H9 (cell line): ENCODE measurements at regions not wholly inside any gene's neighbourhood (a gene's known extent, or its start where the extent isn't known, plus 50 kb on each side); places are given as distances from the start of the nearest gene placed in this dataset.

Source experiments
- DNase-seq: peaks from one replicate; pipeline ENCODE4 v3.0.0-alpha.2; 2017
- H2AFZ ChIP-seq: one replicate; pipeline ENCODE4 v1.6.1; 2013; ENCODE audit warnings: mild to moderate bottlenecking, low read length, control low read depth, moderate library complexity
- H2AK5ac ChIP-seq: 2 replicates; pipeline ENCODE4 v1.6.1; 2013; ENCODE audit warnings: low read length, control low read depth, mixed read lengths; ENCODE audit not compliant: insufficient read length
- H2BK120ac ChIP-seq: one replicate; pipeline ENCODE4 v1.6.1; 2013; ENCODE audit warnings: low read depth, mild to moderate bottlenecking, low read length, control low read depth, inconsistent platforms; ENCODE audit not compliant: poor library complexity, severe bottlenecking
- H2BK12ac ChIP-seq: 2 replicates; pipeline ENCODE4 v1.6.1; 2013; ENCODE audit warnings: low read length, control low read depth, mixed read lengths, low read depth; ENCODE audit not compliant: insufficient read length
- H2BK15ac ChIP-seq: 2 replicates; pipeline ENCODE4 v1.6.1; 2013; ENCODE audit warnings: low read depth, low read length, control low read depth
- H2BK20ac ChIP-seq: one replicate; pipeline ENCODE4 v1.6.1; 2013; ENCODE audit warnings: low read depth, mild to moderate bottlenecking, low read length, control low read depth, inconsistent platforms; ENCODE audit not compliant: poor library complexity, severe bottlenecking
- H2BK5ac ChIP-seq: 2 replicates; pipeline ENCODE4 v1.6.1; 2013; ENCODE audit warnings: low read length, control low read depth, mixed read lengths; ENCODE audit not compliant: insufficient read length
- H3K14ac ChIP-seq: 2 replicates; pipeline ENCODE4 v1.6.1; 2013; ENCODE audit warnings: low read length, control low read depth; ENCODE audit not compliant: insufficient read depth
- H3K18ac ChIP-seq: 2 replicates; pipeline ENCODE4 v1.6.1; 2013; ENCODE audit warnings: low read depth, mild to moderate bottlenecking, mixed read lengths, low read length, control low read depth; ENCODE audit not compliant: insufficient read length
- H3K23ac ChIP-seq: 2 replicates; pipeline ENCODE4 v1.6.1; 2013; ENCODE audit warnings: low read length, control low read depth, mixed read lengths, low read depth; ENCODE audit not compliant: insufficient read length
- H3K23me2 ChIP-seq: 2 replicates; pipeline ENCODE4 v1.6.1; 2013; ENCODE audit warnings: low read depth, mild to moderate bottlenecking, mixed read lengths, low read length, control low read depth; ENCODE audit not compliant: insufficient read length, poor library complexity, severe bottlenecking
- H3K27ac ChIP-seq: 2 replicates; pipeline ENCODE4 v1.5.1; 2013; ENCODE audit warnings: low read length, control low read depth, mixed read lengths, low read depth; ENCODE audit not compliant: insufficient read length
- H3K27me3 ChIP-seq: 2 replicates; pipeline ENCODE4 v1.6.1; 2013; ENCODE audit warnings: low read length, control low read depth, inconsistent platforms; ENCODE audit not compliant: insufficient read depth
- H3K4ac ChIP-seq: 2 replicates; pipeline ENCODE4 v1.6.1; 2013; ENCODE audit warnings: low read depth, mild to moderate bottlenecking, control low read depth, inconsistent platforms, low read length, moderate library complexity
- H3K4me1 ChIP-seq: 2 replicates; pipeline ENCODE4 v1.6.1; 2013; ENCODE audit warnings: low read length, control low read depth, inconsistent platforms; ENCODE audit not compliant: insufficient read depth
- H3K4me2 ChIP-seq: 2 replicates; pipeline ENCODE4 v1.6.1; 2013; ENCODE audit warnings: low read length, control low read depth, mixed read lengths; ENCODE audit not compliant: insufficient read length, insufficient read depth
- H3K56ac ChIP-seq: 2 replicates; pipeline ENCODE4 v1.6.1; 2013; ENCODE audit warnings: low read depth, mild to moderate bottlenecking, mixed read lengths, low read length, control low read depth; ENCODE audit not compliant: insufficient read length
- H3K79me1 ChIP-seq: 2 replicates; pipeline ENCODE4 v1.6.1; 2013; ENCODE audit warnings: low read depth, mild to moderate bottlenecking, moderate library complexity, low read length, control low read depth, inconsistent platforms; ENCODE audit not compliant: insufficient read depth, poor library complexity, severe bottlenecking
- H3K79me2 ChIP-seq: 2 replicates; pipeline ENCODE4 v1.6.1; 2013; ENCODE audit warnings: low read length, control low read depth, inconsistent platforms; ENCODE audit not compliant: insufficient read depth
- H3K9ac ChIP-seq: 2 replicates; pipeline ENCODE4 v1.6.1; 2013; ENCODE audit warnings: low read length, control low read depth, mixed read lengths; ENCODE audit not compliant: insufficient read length; ENCODE audit errors: extremely low read depth
- H3K9me3 ChIP-seq: one replicate; pipeline ENCODE4 v1.6.1; 2013; ENCODE audit warnings: low read depth, low read length, inconsistent platforms; ENCODE audit not compliant: control insufficient read depth
- H3T11ph ChIP-seq: one replicate; pipeline ENCODE4 v1.6.1; 2013; ENCODE audit warnings: mild to moderate bottlenecking, low read length, control low read depth, inconsistent platforms
- H4K20me1 ChIP-seq: one replicate; pipeline ENCODE4 v1.6.1; 2013; ENCODE audit not compliant: control insufficient read depth, insufficient read length, insufficient read depth
- H4K5ac ChIP-seq: 2 replicates; pipeline ENCODE4 v1.6.1; 2013; ENCODE audit warnings: low read depth, mild to moderate bottlenecking, mixed read lengths, low read length, control low read depth; ENCODE audit not compliant: insufficient read length
- H4K8ac ChIP-seq: replicated peaks from 2 replicates; pipeline ENCODE4 v1.6.1; 2013; ENCODE audit warnings: low read length, control low read depth, mixed read lengths, low read depth; ENCODE audit not compliant: insufficient read length
- H4K91ac ChIP-seq: 2 replicates; pipeline ENCODE4 v1.6.1; 2013; ENCODE audit warnings: low read depth, mild to moderate bottlenecking, moderate library complexity, mixed read lengths, low read length, control low read depth; ENCODE audit not compliant: insufficient read length
- H3K27ac Mint-ChIP-seq, 3 experiments: 2 replicates in 2 of 3; 3 replicates in 1 of 3; pipeline ENCODE4 v1.8.0; 2020 to 2021; ENCODE audit warnings: mixed read lengths in 3 of 3, mild to moderate bottlenecking in 1 of 3, moderate library complexity in 1 of 3
- H3K27me3 Mint-ChIP-seq: 2 replicates; pipeline ENCODE4 v1.8.0; 2021; ENCODE audit warnings: low read depth, mild to moderate bottlenecking, moderate library complexity, mixed read lengths
- H3K36me3 Mint-ChIP-seq, 3 experiments: 2 replicates in 2 of 3; 3 replicates in 1 of 3; pipeline ENCODE4 v1.8.0; 2020 to 2021; ENCODE audit warnings: low read depth in 3 of 3, mixed read lengths in 3 of 3; ENCODE audit not compliant: insufficient read depth in 1 of 3
- H3K4me1 Mint-ChIP-seq, 2 experiments: 2 replicates each; pipeline ENCODE4 v1.8.0; 2020; ENCODE audit warnings: mixed read lengths in 2 of 2
- H3K4me3 Mint-ChIP-seq, 2 experiments: 2 replicates in 1 of 2; 3 replicates in 1 of 2; pipeline ENCODE4 v1.8.0; 2020 to 2021; ENCODE audit warnings: mild to moderate bottlenecking in 2 of 2, mixed read lengths in 2 of 2, moderate library complexity in 1 of 2
- H3K9me3 Mint-ChIP-seq, 2 experiments: 2 replicates in 1 of 2; 3 replicates in 1 of 2; pipeline ENCODE4 v1.8.0; 2020; ENCODE audit warnings: mild to moderate bottlenecking in 2 of 2, mixed read lengths in 2 of 2, moderate library complexity in 1 of 2
- CTCF ChIP-seq: fragments of 200-600 bp; sonication (generic); conservative IDR thresholded peaks from 3 replicates; pipeline ENCODE4 v1.8.0; 2021; ENCODE audit warnings: antibody characterized with exemption, mild to moderate bottlenecking
- WGBS: extraction: QIAGEN DNeasy Blood & Tissue Kit; methylation state at CpG from one replicate; pipeline ENCODE4 v1.1.7; 2013; ENCODE audit warnings: missing lambda C conversion rate, low lambda C conversion rate, mixed read lengths; ENCODE audit not compliant: insufficient read length; ENCODE audit errors: extremely low coverage; 5-methylcytosine and 5-hydroxymethylcytosine counted together

GRCh38 chr5:44443172-44443571, 54.0 kb upstream of the FGF10 start:
- H3K23me2 ChIP-seq, result no peaks in the 10 kb centered on the region
- H2BK15ac ChIP-seq, result no peak overlapping the region
- no peak overlapping the region for H2BK120ac ChIP-seq
- H3K9ac ChIP-seq, result no peak overlapping the region
- no peak overlapping the region for H2AK5ac ChIP-seq
- no peak overlapping the region for H3K14ac ChIP-seq
- no peak overlapping the region for H3K56ac ChIP-seq
- no peak overlapping the region for H3K4me2 ChIP-seq
- no peak overlapping the region for H3K4ac ChIP-seq
- H2BK20ac ChIP-seq, result no peak overlapping the region
- no peak overlapping the region for H4K5ac ChIP-seq
- Mint-ChIP-seq H3K4me3 (no peak overlapping the region), H3K4me1 (peaks cover 21 to 24% of the 10 kb centered on the region in 2 experiments), H3K27ac (peak overlapping the region in 1 of 3 experiments; percentile 42; a peak in 1 of 7 replicates), H3K36me3 (no peaks in the 10 kb centered on the region), H3K9me3 (no peaks in the 10 kb centered on the region), H3K27me3 (no peaks in the 10 kb centered on the region)
- no peak for TF ChIP-seq CTCF
- no peaks in the 10 kb centered on the region for H3K9me3 ChIP-seq
- no peak overlapping the region for H3K18ac ChIP-seq
- H4K8ac ChIP-seq, result no peak overlapping the region
- no peak overlapping the region for H3K23ac ChIP-seq
- no peak overlapping the region for H2BK5ac ChIP-seq
- no peaks in the 10 kb centered on the region for H4K20me1 ChIP-seq
- H3K79me1 ChIP-seq, result no peaks in the 10 kb centered on the region
- no peak for DNase-seq
- no peak overlapping the region for H3T11ph ChIP-seq
- no peak overlapping the region for H2BK12ac ChIP-seq
- H4K91ac ChIP-seq, result no peak overlapping the region
- no peak overlapping the region for H3K27ac ChIP-seq
- H3K79me2 ChIP-seq, result no peaks in the 10 kb centered on the region
- no peak overlapping the region for H2AFZ ChIP-seq
- no peaks in the 10 kb centered on the region for H3K4me1 ChIP-seq
- no peaks in the 10 kb centered on the region; the same call in 1 of the 2 replicates for H3K27me3 ChIP-seq
- whole genome bisulfite sequencing, result no CpG with 5 or more reads among the region's 2 CpGs
